ENCODE measurements at regions not wholly inside any gene's neighbourhood (a gene's known extent, or its start where the extent isn't known, plus 50 kb on each side); places are given as distances from the start of the nearest gene placed in this dataset.
"Not testable (repeated sequence)": the region's sequence is repeated elsewhere in the genome, so short reads cannot be mapped to it uniquely, and the experiment has no call there.

- no peak for DNase-seq (ENCODE audit: low spot score)
- ATAC-seq = no peak
- intact Hi-C loops (cut with DNase I) = loop anchor here (10.0 kb wide), 1 partner anchor 601 kb away; no protein-coding TSS in a partner anchor
These were observed 50.8 kb upstream of the CPOX start for GRCh38 chr3:98644168-98644567.

GRCh38 chr3:98645039-98645438 is 51.6 kb upstream of the CPOX start:
- intact Hi-C loops (cut with DNase I) = loop anchor here (10.0 kb wide), 1 partner anchor 600 kb away; no protein-coding TSS in a partner anchor
- DNase-seq (ENCODE audit: low spot score) (no peak), ATAC-seq (peak; percentile 57)

GRCh38 chr3:98646680-98647079 is 53.3 kb upstream of the CPOX start:
- DNase-seq (ENCODE audit: low spot score) (no peak), ATAC-seq (no peak)
- intact Hi-C loops (cut with DNase I) = loop anchor here (10.0 kb wide), 1 partner anchor 598 kb away; no protein-coding TSS in a partner anchor

- no peak for ATAC-seq
- no peak for DNase-seq (ENCODE audit: low spot score)
- intact Hi-C loops (cut with DNase I) = loop anchor here (10.0 kb wide), 1 partner anchor 598 kb away; no protein-coding TSS in a partner anchor
These were observed 53.8 kb upstream of the CPOX start for GRCh38 chr3:98647197-98647596.

- DNase-seq (ENCODE audit: low spot score) (no peak), ATAC-seq (peak; percentile 24)
- intact Hi-C loops (cut with DNase I) = no loop called here
These were observed 57.8 kb upstream of the CPOX start for GRCh38 chr3:98650971-98651779.

GRCh38 chr3:98651780-98652077 is 58.3 kb upstream of the CPOX start:
- intact Hi-C loops (cut with DNase I) = no loop called here
- no peak for DNase-seq (ENCODE audit: low spot score)
- ATAC-seq = no peak

- DNase-seq (ENCODE audit: low spot score) (no peak), ATAC-seq (no peak)
- intact Hi-C loops (cut with DNase I) = no loop called here
These were observed 62.3 kb upstream of the CPOX start for GRCh38 chr3:98655666-98656065.

GRCh38 chr3:98657457-98657856 is 64.0 kb upstream of the CPOX start:
- no peak for ATAC-seq
- intact Hi-C loops (cut with DNase I) = no loop called here

GRCh38 chr3:98662699-98663098 is 69.3 kb upstream of the CPOX start:
- DNase-seq (ENCODE audit: low spot score) (no peak), ATAC-seq (no peak)
- intact Hi-C loops (cut with DNase I) = no loop called here

More at GRCh38 chr3:98657457-98657856, 64.0 kb upstream of the CPOX start:
- DNase-seq (ENCODE audit: low spot score) = no peak

GRCh38 chr3:98670020-98670419 is 76.6 kb upstream of the CPOX start:
- intact Hi-C loops (cut with DNase I) = no loop called here
- no peak for ATAC-seq
- no peak for DNase-seq (ENCODE audit: low spot score)

- DNase-seq (ENCODE audit: low spot score) = no peak
- ATAC-seq = no peak
- intact Hi-C loops (cut with DNase I) = no loop called here
These were observed 83.2 kb upstream of the ST3GAL6 start for GRCh38 chr3:98679986-98680385.

- ATAC-seq = no peak
- intact Hi-C loops (cut with DNase I) = no loop called here
- DNase-seq (ENCODE audit: low spot score) = no peak
These were observed 82.4 kb upstream of the ST3GAL6 start for GRCh38 chr3:98680723-98681122.

- ATAC-seq = no peak
- intact Hi-C loops (cut with DNase I) = no loop called here
- DNase-seq (ENCODE audit: low spot score) = no peak
These were observed 81.7 kb upstream of the ST3GAL6 start for GRCh38 chr3:98681486-98681885.

- ATAC-seq; intact Hi-C loops (cut with DNase I); DNase-seq (ENCODE audit: low spot score): not testable (repeated sequence)
These were observed 80.7 kb upstream of the ST3GAL6 start for GRCh38 chr3:98682391-98682790.

GRCh38 chr3:98688363-98688762 is 74.8 kb upstream of the ST3GAL6 start:
- DNase-seq (ENCODE audit: low spot score) (no peak), ATAC-seq (no peak)
- intact Hi-C loops (cut with DNase I) = no loop called here

GRCh38 chr3:98690876-98691275 is 72.3 kb upstream of the ST3GAL6 start:
- intact Hi-C loops (cut with DNase I) = no loop called here
- DNase-seq (ENCODE audit: low spot score) (no peak), ATAC-seq (no peak)

- no peak for ATAC-seq
- intact Hi-C loops (cut with DNase I) = no loop called here
- DNase-seq (ENCODE audit: low spot score) = no peak
These were observed 71.2 kb upstream of the ST3GAL6 start for GRCh38 chr3:98691897-98692296.

GRCh38 chr3:98692787-98693473 is 70.2 kb upstream of the ST3GAL6 start:
- ATAC-seq (no peak), DNase-seq (ENCODE audit: low spot score) (no peak)
- intact Hi-C loops (cut with DNase I) = no loop called here

GRCh38 chr3:98695796-98696195 is 67.3 kb upstream of the ST3GAL6 start:
- DNase-seq (ENCODE audit: low spot score) (no peak), ATAC-seq (no peak)
- intact Hi-C loops (cut with DNase I) = no loop called here

- ATAC-seq; intact Hi-C loops (cut with DNase I); DNase-seq (ENCODE audit: low spot score): not testable (repeated sequence)
These were observed 66.8 kb upstream of the ST3GAL6 start for GRCh38 chr3:98696296-98696695.
